Stomach (tissue), 4 donors: ENCODE measurements at regions not wholly inside any gene's neighbourhood (a gene's known extent, or its start where the extent isn't known, plus 50 kb on each side); places are given as distances from the start of the nearest gene placed in this dataset.

Experiments used
- EP300 ChIP-seq: sonication (generic); formaldehyde crosslinking; IDR thresholded peaks from one replicate; pipeline ENCODE4 v1.6.1; 2017; ENCODE audit warnings: antibody characterized with exemption
- POLR2A ChIP-seq, 4 donors: fragments of 450-650 bp; IDR thresholded peaks; one replicate each; pipeline ENCODE4 v1.6.1; 2016; ENCODE audit warnings: antibody characterized with exemption in 4 of 4, control low read depth in 2 of 4, mild to moderate bottlenecking in 1 of 4, moderate library complexity in 1 of 4
- POLR2AphosphoS5 ChIP-seq, 3 donors: sonication (generic); formaldehyde crosslinking; IDR thresholded peaks; one replicate each; pipeline ENCODE4 v1.6.1; 2016; ENCODE audit warnings: antibody characterized with exemption in 3 of 3
- TF ChIP-seq, protein P1 (sequence below), 7 experiments: fragments of 450-650 bp in 4 of 7; fragments of 200-600 bp in 3 of 7; sonication (generic) in 3 of 7; IDR thresholded peaks; one replicate each; pipeline ENCODE4 v1.5.1; 2016 to 2019; ENCODE audit warnings: antibody characterized with exemption in 7 of 7, control low read depth in 2 of 7, mild to moderate bottlenecking in 1 of 7

DNA sequence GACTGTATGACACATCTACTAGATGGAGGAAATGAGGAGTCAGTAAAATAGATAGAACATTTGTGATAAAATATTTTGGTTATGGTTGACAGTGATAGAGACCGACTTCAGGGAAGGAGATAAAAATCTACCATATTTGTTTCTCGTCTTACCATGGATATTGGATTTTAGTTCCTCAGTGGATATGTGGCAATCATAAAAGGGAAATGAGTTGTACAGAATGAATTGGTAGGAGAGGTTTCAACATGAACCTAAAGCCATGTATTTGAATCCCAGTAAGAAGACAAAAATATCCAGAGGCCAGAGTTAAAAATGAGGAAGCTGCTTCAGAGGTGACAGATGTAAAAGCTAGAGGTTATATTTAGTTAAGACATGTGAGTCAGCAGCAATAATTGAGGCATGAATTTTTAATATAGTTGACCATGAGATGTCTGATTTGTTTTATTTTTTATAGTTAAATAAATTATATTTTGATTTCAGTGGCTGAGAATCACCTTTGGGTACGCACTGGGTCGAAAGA is 480.4 kb upstream of the TUSC1 start:
- TF ChIP-seq, protein P1, sequence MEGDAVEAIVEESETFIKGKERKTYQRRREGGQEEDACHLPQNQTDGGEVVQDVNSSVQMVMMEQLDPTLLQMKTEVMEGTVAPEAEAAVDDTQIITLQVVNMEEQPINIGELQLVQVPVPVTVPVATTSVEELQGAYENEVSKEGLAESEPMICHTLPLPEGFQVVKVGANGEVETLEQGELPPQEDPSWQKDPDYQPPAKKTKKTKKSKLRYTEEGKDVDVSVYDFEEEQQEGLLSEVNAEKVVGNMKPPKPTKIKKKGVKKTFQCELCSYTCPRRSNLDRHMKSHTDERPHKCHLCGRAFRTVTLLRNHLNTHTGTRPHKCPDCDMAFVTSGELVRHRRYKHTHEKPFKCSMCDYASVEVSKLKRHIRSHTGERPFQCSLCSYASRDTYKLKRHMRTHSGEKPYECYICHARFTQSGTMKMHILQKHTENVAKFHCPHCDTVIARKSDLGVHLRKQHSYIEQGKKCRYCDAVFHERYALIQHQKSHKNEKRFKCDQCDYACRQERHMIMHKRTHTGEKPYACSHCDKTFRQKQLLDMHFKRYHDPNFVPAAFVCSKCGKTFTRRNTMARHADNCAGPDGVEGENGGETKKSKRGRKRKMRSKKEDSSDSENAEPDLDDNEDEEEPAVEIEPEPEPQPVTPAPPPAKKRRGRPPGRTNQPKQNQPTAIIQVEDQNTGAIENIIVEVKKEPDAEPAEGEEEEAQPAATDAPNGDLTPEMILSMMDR (IDR thresholded peaks at IDR 0.05), result no peak
- TF ChIP-seq EP300 (no peak), POLR2A (IDR thresholded peaks at IDR 0.05) (no peak), POLR2AphosphoS5 (IDR thresholded peaks at IDR 0.05) (no peak)
